Left renal cortex interstitium (tissue), 4 donors: ENCODE measurements at regions not wholly inside any gene's neighbourhood (a gene's known extent, or its start where the extent isn't known, plus 50 kb on each side); places are given as distances from the start of the nearest gene placed in this dataset.

Experiments
- DNase-seq, 4 donors: peaks; one replicate each; pipeline ENCODE4 v3.0.0-alpha.2; 2013; ENCODE audit warnings: low read depth in 4 of 4, low spot score in 2 of 4, missing footprints in 1 of 4

DNA sequence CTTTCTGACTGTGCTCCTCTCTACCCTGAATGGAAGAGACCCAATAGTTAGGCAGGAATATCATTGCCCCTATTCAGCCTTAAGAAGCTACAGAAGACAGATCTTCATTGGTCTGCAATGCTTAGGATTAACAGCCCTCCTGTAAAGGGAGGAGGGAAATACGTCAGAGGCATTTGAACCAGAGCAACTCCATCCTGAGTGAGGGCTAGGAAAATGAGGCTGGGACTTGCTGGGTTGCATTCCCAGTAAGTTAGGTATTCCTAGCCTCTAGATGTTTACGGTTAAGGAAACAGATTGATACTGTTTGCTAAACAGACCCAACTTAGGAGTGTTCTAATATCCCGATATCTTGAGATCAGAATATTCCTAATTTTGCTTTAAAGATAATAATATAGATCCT, 63.5 kb downstream of the PCDH18 start:
- no peak for DNase-seq

DNA sequence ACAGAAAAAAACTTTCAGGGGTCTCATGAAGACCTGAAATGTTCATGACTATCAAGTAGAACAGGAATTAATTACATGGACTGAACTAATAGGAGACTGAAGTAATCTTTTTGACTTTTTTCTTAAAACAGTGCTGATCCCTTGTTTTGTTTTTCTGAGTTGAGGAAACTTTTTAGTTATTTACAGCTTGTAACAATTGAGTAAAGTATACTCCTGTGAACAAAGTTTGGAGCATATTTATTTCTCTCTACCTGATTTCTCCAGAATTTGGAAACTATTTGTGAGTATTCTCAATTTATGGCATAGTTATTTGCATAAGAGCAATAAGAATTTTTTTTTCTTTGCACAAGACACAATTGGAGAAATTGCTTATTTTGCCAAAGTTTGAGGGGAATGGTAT, 64.8 kb downstream of the PCDH18 start:
- no peak for DNase-seq

- DNase-seq = no peak
Observed at GRCh38 chr4:137463377-137464003, 68.8 kb downstream of the PCDH18 start.

DNA sequence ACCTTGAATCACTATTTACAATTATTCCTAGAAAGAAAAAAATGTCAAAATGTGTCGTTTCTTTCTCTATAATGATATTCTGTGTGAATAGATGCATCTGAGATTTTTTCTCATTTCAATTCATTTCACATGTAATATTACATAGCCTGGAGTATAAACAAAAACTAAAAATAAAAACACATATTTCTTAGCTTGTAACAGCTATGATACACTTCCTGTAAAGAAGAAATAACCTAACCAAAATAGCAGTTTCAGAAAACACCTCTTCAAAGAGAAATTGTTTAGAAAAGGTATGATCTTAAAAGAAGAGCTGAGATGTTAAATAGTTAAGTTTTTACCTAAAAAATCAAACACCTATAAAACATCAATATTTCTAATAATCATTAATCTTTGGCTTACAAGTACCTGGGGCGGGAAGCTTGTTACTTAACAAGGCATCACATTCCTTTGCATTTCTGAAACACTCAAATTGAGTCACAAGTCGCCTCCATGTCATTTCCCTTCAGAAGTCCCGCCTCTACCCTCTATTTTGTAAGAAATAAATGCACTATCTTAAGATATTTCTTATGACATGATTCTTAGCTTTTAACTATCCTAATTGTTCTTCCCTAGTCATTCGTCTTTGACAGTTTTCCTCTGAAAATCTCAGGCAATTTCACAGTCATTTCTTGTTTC, 76.5 kb downstream of the PCDH18 start:
- DNase-seq = no peak

- no peak for DNase-seq
Observed at GRCh38 chr4:137454767-137455166, 77.5 kb downstream of the PCDH18 start.

DNA sequence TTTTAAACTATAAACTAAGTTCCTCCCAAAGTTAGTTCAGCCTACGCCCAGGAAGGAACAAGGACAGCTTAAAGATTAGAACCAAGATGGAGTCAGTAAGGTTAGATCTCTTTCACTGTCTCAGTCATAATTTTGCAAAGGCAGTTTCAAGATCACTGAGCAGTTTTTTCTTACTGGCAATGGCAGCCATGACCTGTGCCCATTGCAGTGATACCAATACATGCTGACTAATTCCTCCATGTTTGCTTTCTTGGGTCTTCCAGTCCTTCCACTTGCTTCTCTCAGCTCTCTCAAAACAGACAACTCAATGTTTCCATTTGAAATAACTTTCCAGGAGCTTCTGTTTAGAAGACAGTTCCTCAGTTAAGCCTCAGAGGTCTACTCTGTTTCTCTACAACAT, 79.5 kb downstream of the PCDH18 start:
- DNase-seq = no peak

DNA sequence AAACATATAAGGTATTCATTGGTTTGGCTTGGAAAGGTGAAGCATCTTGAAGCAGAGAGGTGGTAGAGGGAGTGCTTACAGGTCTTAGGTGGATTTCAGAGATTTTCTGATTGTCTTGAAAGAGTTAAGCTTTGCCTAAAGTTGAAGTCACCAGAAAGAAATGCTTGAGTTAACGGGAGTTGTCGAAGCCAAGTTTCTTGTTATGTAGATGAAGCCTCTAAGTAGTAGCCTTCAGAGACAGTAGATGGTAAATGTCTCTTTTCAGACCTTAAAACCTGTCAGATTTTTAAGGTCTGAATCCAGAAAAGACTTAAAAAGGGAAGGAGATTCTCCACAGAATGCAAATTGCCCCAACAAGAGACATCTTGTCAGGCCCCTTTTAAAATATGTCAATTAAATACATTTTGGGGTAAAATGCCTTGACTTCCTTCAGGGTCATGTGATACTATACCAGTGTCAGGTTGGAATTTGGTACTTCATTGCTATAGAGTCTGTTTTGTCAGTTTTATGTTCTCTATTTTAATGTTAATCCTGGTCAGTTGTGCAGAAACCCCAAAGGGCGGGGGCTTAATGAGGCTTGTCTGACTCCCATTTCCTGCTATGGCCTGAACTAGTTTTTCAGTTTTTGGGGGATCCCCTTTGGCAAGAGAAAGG, 81.0 kb downstream of the PCDH18 start:
- DNase-seq = no peak

DNA sequence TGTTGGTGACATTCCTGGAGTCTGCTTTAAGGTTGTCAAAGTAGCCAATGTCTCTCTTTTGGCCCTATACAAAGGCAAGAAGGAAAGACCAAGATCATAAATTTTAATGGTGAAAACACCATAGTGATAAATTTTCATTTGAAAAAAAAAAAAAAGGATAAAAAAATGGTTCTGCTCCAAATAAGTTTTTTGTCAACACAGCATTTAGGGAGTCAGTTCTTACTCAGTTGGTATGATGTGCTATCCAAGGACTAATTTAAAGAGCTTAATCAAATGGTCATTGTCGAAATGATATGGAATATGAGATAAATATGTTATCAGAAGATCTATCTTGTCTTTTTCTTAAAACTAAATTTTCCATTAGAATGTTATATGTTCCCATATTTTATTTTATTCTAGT, 83.9 kb downstream of the PCDH18 start:
- DNase-seq = no peak

- no peak for DNase-seq
Observed at GRCh38 chr4:137446071-137446470, 86.2 kb downstream of the PCDH18 start.

GRCh38 chr4:137443031-137443800, 89.1 kb downstream of the PCDH18 start:
- DNase-seq = no peak

DNA sequence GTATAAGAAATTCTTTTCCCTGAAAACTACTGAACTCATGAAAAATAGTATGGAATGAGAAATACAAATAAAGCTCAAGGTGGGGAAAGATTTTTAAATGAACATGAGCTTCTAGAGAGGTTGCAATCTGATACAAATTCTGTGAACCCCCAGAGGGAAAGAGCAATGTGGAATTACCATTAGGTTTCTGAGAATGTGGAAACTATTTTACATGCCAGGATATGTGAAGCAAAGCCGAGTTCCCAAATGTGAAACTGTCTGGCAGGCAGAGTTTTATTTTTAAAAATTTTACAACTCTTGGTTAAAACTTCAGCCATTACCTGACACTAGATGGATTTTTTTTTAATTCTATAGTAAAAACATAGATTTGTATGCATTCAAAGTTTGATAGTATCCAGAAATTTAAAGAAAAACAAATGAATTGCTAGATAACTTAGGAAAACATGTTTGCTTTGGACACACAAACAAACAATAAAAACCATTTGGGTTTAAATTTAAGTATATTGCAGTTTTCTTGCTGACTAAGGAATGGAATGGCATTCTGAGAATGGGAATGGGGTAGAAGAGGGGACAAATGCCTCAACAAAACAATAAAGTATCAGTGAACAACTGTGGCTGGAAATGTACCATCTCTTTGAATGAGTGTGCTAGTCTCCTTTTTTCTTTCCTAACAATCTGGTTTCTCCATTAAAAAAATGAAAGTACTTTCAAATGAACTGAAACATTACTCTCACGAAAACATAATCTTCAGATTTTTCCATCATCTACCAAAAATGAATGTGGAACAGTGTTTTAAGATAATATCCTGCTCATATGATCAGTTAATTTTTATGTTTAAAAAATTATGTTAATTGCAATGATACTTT, 99.6 kb downstream of the PCDH18 start:
- no peak for DNase-seq

DNA sequence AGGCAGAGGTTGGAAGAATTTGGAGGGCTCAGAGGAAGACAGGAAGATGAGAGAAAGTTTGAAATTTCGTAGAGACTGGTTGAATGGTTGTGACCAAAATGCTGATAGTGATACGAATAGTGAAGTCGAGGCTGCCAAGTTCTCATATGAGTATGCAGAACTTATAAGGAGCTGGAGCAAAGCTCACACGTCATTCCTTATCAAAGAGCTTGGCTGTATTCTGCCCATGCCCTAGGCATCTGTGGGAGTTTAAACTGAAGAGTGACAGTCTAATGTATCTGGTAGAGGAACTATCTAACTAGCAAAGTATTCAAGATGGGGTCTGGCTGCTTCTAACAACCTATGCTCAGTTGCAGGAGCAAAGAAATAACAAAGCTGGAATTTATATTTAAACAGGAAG, 102.1 kb downstream of the PCDH18 start:
- no peak for DNase-seq

GRCh38 chr4:137427411-137427810, 104.9 kb downstream of the PCDH18 start:
- DNase-seq = no peak

DNA sequence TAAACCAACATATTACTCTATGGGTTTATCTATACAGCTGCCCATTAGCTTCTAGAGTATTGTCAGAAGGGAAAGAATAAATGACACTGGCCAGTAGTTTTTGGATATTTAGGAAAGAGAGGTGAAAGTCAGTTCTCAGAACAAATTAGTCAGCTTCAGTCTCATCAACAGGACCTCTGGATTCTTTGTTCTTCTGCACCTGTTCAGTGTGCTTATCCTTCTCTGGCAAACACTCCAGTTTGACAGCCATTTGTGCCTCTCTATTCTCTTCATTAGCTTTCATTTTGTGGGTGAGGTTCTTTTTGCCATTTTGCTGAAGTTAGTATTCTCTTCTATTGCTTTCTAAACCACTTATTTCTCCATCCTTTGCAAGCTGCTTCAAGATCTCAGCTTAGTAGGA, 107.0 kb downstream of the PCDH18 start:
- no peak for DNase-seq

DNA sequence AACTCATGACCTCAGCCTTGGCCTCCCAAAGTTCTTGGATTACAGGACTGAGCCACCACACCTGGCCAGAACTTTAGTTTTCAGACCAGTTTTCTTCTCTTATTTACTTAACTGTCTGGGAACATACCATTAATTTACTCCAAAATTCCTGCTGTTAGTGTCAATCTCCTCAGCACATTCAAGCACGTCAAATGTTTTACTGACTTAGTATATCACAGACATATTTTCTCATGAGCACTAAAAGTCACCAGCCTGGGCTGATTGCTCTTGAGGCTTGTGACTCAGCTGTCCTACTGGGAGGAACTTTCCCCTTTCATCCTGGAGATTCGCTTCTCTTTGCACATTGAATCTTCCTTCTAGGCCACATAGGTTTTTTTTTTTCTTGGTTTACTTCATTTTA, 109.6 kb downstream of the PCDH18 start:
- no peak for DNase-seq

DNA sequence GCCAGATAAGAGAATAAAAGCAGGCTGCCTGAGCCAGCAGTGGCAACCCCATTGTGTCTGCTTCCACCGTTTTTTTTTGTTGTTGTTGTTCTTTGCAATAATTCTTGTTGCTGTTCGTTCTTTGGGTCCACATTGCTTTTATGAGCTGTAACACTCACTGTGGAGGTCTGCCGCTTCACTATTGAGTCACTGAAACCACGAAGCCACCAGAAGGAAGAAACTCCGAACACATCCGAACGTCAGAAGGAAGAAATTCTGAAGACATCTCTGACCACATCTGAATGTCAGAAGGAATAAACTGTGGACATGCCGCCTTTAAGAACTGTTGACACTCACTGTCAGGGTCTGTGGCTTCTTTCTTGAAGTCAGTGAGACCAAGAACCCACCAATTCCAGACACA, 110.5 kb downstream of the PCDH18 start:
- DNase-seq = no peak

DNA sequence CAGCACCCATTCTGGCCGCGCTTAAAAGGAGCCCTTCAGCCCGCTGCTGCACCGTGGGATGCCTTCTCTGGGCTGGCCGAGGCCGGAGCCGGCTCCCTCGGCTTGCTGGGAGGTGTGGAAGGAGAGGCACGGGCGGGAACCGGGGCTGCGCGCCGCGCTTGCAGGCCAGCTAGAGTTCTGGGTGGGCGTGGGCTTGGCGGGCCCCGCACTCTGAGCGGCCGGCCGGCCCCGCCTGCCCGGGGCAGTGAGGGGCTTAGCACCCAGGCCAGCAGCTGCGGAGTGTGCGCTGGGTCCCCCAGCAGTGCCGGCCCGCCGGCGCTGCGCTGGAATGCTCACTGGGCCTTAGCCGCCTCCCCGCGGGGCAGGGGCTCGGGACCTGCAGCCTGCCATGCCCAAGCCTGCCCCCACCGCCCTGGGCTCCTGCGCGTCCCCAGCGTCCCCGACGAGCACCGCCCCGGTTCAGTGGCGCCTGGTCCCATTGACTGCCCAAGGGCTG, 111.3 kb downstream of the PCDH18 start:
- no peak for DNase-seq

DNA sequence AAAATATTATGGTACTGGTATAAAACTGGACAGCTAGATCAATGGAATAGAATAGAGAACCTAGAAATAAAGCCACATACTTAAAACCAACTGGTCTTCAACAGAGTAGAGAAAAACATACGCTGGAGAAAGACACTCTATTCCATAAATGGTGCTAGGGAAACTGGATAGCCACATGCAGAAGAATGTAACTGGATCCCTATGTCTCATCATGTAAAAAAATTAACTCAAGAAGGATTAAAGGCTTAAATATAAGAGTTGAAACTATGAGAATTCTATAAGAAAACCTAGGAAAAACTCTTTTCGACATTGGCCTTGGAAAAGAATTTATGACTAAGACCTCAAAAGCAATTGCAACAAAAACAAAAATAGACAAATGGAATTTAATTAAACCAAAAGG, 114.6 kb downstream of the PCDH18 start:
- no peak for DNase-seq

GRCh38 chr4:137414802-137415201, 117.5 kb downstream of the PCDH18 start:
- DNase-seq = no peak

DNA sequence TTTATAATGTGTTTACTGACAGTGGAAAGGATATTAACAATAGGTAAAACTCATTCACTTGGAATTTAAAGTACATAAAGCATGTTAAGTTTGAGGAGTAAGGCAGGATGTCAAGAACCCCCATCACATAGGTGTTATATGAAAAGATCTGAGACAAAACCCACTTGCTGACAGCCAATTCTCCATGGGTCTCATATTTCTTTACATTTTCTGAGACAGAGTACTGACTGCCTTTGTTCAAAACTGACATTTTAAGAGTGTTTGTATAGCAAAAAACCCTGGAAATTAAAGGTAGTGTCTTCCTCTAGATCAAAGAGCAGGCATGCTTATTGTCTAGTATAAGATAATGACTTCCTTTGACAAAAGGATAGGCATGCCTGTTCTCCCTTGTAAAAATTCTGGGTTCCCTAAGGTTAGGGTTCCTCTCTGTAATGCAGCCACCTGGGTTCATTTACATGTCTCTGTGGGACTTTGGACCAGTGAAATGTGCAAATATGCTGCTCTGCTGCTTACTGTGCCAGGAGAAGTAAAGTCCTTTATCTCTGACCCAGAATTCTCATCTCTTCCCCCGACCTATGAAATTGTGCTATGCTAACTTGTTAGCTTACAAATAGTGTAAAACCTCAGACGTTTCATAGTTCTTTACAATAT, 123.6 kb downstream of the PCDH18 start:
- DNase-seq = no peak
